Hepatocyte (in vitro differentiated cells): ENCODE measurements at regions not wholly inside any gene's neighbourhood (a gene's known extent, or its start where the extent isn't known, plus 50 kb on each side); places are given as distances from the start of the nearest gene placed in this dataset.

Experiments used
- DNase-seq: peaks from one replicate; pipeline ENCODE4 v3.0.0-alpha.2; 2016; ENCODE audit warnings: low spot score
- H2AFZ ChIP-seq: fragments of 200-600 bp; sonication (generic); 2 replicates; pipeline ENCODE4 v1.6.0; 2016; ENCODE audit warnings: antibody characterized with exemption, mild to moderate bottlenecking
- H3K27ac ChIP-seq: fragments of 200-600 bp; sonication (generic); 2 replicates; pipeline ENCODE4 v1.5.1; 2016; ENCODE audit warnings: mild to moderate bottlenecking
- H3K27me3 ChIP-seq: fragments of 200-600 bp; sonication (generic); 2 replicates; pipeline ENCODE4 v1.6.1; 2016
- H3K36me3 ChIP-seq: fragments of 200-600 bp; sonication (generic); replicated peaks from 2 replicates; pipeline ENCODE4 v1.5.1; 2016; ENCODE audit warnings: low read depth; ENCODE audit not compliant: insufficient read depth
- H3K4me1 ChIP-seq: fragments of 200-600 bp; sonication (generic); 2 replicates; pipeline ENCODE4 v1.5.1; 2016; ENCODE audit warnings: mild to moderate bottlenecking, moderate library complexity; ENCODE audit not compliant: insufficient read depth
- H3K4me2 ChIP-seq: fragments of 200-600 bp; sonication (generic); 2 replicates; pipeline ENCODE4 v1.6.0; 2016
- H3K4me3 ChIP-seq: fragments of 200-600 bp; sonication (generic); 2 replicates; pipeline ENCODE4 v1.5.1; 2016; ENCODE audit warnings: mild to moderate bottlenecking
- H3K79me2 ChIP-seq: fragments of 200-600 bp; sonication (generic); 2 replicates; pipeline ENCODE4 v1.6.0; 2017; ENCODE audit warnings: mild to moderate bottlenecking
- H3K9me2 ChIP-seq: fragments of 200-600 bp; sonication (generic); replicated peaks from 2 replicates; pipeline ENCODE4 v1.6.0; 2017; ENCODE audit warnings: mild to moderate bottlenecking; ENCODE audit not compliant: insufficient read depth
- H3K9me3 ChIP-seq: fragments of 200-600 bp; sonication (generic); 2 replicates; pipeline ENCODE4 v1.5.1; 2016; ENCODE audit warnings: low read depth, mild to moderate bottlenecking
- H4K20me1 ChIP-seq: fragments of 200-600 bp; sonication (generic); 2 replicates; pipeline ENCODE4 v1.6.0; 2016; ENCODE audit warnings: mild to moderate bottlenecking; ENCODE audit not compliant: insufficient read depth, poor library complexity, severe bottlenecking
- EZH2 ChIP-seq: fragments of 200-600 bp; sonication (generic); IDR thresholded peaks from 2 replicates; pipeline ENCODE4 v1.6.1; 2016; ENCODE audit warnings: antibody characterized with exemption, mild to moderate bottlenecking, borderline replicate concordance
- EZH2phosphoT487 ChIP-seq: fragments of 200-600 bp; sonication (generic); IDR thresholded peaks from one replicate; pipeline ENCODE4 v1.6.1; 2018; ENCODE audit warnings: antibody characterized with exemption, mild to moderate bottlenecking, low read depth, moderate library complexity; ENCODE audit not compliant: unreplicated experiment, severe bottlenecking
- WGBS: methylation state at CpG from one replicate; pipeline ENCODE4 v1.1.6; 2016; ENCODE audit warnings: low lambda C conversion rate; ENCODE audit errors: missing lambda C conversion rate; 5-methylcytosine and 5-hydroxymethylcytosine counted together
- TF ChIP-seq, protein P1 (sequence below): fragments of 200-600 bp; sonication (generic); IDR thresholded peaks from 2 replicates; pipeline ENCODE4 v1.5.1; 2016; ENCODE audit warnings: antibody characterized with exemption, mild to moderate bottlenecking; ENCODE audit not compliant: poor library complexity

DNA sequence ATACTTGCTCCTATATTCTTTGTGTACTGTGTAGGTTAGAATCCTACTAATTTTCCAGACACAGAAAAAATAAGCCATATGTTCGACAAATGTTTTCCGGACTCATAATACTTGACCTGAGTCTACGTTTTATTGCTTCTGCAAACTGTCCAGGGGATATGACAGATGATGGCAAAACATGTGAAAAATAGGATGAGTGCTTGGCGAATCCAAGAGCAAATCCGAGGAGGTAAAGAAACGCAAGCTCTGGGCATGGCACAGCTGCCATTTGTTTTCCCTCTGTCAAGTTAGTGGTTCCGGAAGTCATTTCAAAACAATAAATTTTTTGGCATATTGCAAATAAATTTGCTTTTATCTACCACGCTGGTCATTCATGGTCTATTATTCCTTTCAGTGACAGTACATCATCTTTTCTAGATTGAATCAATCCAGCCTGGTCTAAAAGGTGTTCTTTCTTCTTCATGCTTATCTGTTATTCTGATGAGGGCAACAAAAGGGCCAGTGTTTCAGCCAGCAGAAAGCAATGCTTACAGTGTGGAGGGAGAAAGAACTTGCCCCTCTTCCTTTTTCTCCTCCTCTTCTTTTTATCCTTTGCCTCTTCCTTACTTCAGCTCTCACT lies 476.1 kb upstream of the SOX11 start:
- 79% methylated on average over 8 of the region's 8 CpGs for WGBS
- Histone ChIP-seq H3K4me1 (no peaks in the 10 kb centered on the region), H3K36me3 (no peaks in the 10 kb centered on the region), H3K79me2 (no peaks in the 10 kb centered on the region), H3K27ac (no peak overlapping the region), H3K4me3 (no peak overlapping the region), H4K20me1 (no peaks in the 10 kb centered on the region), H3K27me3 (no peaks in the 10 kb centered on the region), H3K9me3 (no peaks in the 10 kb centered on the region), H2AFZ (no peak overlapping the region), H3K9me2 (no peaks in the 10 kb centered on the region), H3K4me2 (no peak overlapping the region)
- TF ChIP-seq EZH2phosphoT487: no peak
- TF ChIP-seq, protein P1, sequence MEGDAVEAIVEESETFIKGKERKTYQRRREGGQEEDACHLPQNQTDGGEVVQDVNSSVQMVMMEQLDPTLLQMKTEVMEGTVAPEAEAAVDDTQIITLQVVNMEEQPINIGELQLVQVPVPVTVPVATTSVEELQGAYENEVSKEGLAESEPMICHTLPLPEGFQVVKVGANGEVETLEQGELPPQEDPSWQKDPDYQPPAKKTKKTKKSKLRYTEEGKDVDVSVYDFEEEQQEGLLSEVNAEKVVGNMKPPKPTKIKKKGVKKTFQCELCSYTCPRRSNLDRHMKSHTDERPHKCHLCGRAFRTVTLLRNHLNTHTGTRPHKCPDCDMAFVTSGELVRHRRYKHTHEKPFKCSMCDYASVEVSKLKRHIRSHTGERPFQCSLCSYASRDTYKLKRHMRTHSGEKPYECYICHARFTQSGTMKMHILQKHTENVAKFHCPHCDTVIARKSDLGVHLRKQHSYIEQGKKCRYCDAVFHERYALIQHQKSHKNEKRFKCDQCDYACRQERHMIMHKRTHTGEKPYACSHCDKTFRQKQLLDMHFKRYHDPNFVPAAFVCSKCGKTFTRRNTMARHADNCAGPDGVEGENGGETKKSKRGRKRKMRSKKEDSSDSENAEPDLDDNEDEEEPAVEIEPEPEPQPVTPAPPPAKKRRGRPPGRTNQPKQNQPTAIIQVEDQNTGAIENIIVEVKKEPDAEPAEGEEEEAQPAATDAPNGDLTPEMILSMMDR: no peak
- no peak for TF ChIP-seq EZH2
- no peak for DNase-seq

DNA sequence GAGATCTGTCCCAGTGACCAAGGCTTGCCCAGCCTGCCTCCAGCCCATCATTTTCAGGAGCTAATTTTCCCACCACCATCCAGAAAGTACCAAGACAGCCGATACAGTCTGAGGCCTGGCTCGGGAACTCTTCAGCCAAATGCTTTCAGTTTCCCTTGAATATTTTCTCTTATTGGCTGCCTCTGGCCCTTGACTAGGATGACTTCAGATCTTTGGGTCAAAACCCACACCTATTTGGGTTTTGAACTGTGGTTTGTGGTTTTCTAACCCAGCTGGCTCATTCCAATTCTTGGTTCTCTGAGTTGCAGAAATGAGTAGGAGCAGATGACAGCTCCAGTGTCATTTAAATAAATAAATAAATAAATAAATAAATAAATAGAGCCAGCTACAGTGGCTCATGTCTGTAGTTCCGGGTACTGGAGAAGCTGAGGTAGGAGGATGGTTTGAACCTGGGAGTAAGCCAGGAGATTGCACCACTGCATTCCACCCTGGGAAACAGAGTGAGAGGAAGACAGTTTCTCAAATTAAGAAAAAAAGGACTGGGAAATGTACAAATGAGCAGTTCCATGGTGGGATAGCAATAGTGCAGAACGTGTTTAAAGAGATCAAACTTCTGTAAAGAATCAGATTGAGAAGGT lies 465.0 kb upstream of the SOX11 start:
- no peaks in the 10 kb centered on the region for H3K27me3 ChIP-seq
- no peaks in the 10 kb centered on the region for H3K9me3 ChIP-seq
- no peaks in the 10 kb centered on the region for H3K9me2 ChIP-seq
- H2AFZ ChIP-seq: no peak overlapping the region
- DNase-seq: no peak
- WGBS: 89% methylated on average over 4 of the region's 4 CpGs
- H3K4me1 ChIP-seq: no peaks in the 10 kb centered on the region
- H3K79me2 ChIP-seq: no peaks in the 10 kb centered on the region
- TF ChIP-seq EZH2 (no peak), EZH2phosphoT487 (no peak)
- H3K27ac ChIP-seq: no peak overlapping the region
- no peak overlapping the region for H3K4me2 ChIP-seq
- no peaks in the 10 kb centered on the region for H4K20me1 ChIP-seq
- no peaks in the 10 kb centered on the region for H3K36me3 ChIP-seq
- H3K4me3 ChIP-seq: no peak overlapping the region

DNA sequence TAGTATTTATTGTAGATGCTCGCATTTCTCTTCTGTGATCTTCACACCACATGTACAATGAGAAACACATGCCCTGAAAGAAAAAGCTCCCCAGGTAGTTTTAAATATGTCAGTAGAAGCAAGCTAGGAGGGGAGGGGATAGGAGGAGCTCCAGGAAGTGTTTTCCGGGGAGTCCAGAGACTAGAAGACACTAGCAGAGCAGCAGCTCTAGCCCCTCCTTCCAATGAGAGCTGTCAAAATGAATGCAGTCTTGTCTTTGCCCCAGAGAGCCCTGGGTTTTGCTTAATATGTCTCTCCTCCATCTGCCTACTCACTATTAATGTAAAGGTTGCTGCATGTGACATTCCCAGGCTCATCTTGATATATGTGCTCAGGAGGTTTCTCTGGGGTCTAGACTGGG lies 462.6 kb upstream of the SOX11 start:
- no peaks in the 10 kb centered on the region for H3K4me1 ChIP-seq
- H3K9me3 ChIP-seq: no peaks in the 10 kb centered on the region
- DNase-seq: no peak
- no peaks in the 10 kb centered on the region for H3K27me3 ChIP-seq
- no peaks in the 10 kb centered on the region for H3K79me2 ChIP-seq
- no peaks in the 10 kb centered on the region for H3K36me3 ChIP-seq
- H2AFZ ChIP-seq: no peak overlapping the region
- TF ChIP-seq EZH2: no peak
- TF ChIP-seq, protein P1: no peak
- TF ChIP-seq EZH2phosphoT487: no peak
- no peak overlapping the region for H3K27ac ChIP-seq
- H3K9me2 ChIP-seq: no peaks in the 10 kb centered on the region
- H3K4me2 ChIP-seq: no peak overlapping the region
- 71% methylated on average over 2 of the region's 2 CpGs for whole genome bisulfite sequencing
- H3K4me3 ChIP-seq: no peak overlapping the region
- no peaks in the 10 kb centered on the region for H4K20me1 ChIP-seq

DNA sequence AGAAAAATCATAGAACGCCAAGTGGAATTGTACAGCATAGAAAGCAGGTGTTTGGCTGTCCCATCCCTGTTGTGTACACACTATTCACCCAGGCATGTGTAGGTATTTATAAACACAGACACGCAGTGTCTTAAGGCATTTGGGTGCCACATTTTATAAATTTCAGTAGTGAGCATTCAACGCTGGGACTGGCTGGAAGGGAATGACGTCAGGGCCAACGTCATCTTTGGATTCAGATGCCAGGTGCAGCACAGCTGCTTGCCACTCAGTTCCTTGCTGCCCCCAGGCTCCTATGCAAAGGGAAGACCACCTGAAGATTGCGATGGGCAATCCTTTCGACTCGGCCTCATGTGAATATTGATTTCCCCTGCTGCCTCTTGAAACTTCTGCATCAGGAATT lies 461.7 kb upstream of the SOX11 start:
- H3K9me2 ChIP-seq: no peaks in the 10 kb centered on the region
- 89% methylated on average over 8 of the region's 8 CpGs for WGBS
- H3K9me3 ChIP-seq: no peaks in the 10 kb centered on the region
- H3K4me3 ChIP-seq: no peak overlapping the region
- H3K79me2 ChIP-seq: no peaks in the 10 kb centered on the region
- DNase-seq: no peak
- H3K27me3 ChIP-seq: no peaks in the 10 kb centered on the region
- no peak overlapping the region for H3K27ac ChIP-seq
- H3K4me2 ChIP-seq: no peak overlapping the region
- H2AFZ ChIP-seq: no peak overlapping the region
- no peaks in the 10 kb centered on the region for H3K4me1 ChIP-seq
- no peaks in the 10 kb centered on the region for H4K20me1 ChIP-seq
- TF ChIP-seq EZH2phosphoT487 (no peak), EZH2 (no peak)
- no peaks in the 10 kb centered on the region for H3K36me3 ChIP-seq
